ENCODE measurements at regions not wholly inside any gene's neighbourhood (a gene's known extent, or its start where the extent isn't known, plus 50 kb on each side); places are given as distances from the start of the nearest gene placed in this dataset.

GRCh38 chr10:3846736-3847135 is 61.7 kb upstream of the KLF6 start:
- no peaks in the 10 kb centered on the region for H3K36me3 ChIP-seq (ENCODE audit: control insufficient read depth, insufficient read depth, low read length)
- no peak overlapping the region for H2AFZ ChIP-seq (ENCODE audit: low read depth, low read length)
- 71% methylated on average over 3 of the region's 3 CpGs for WGBS (ENCODE audit: insufficient coverage, low coverage, missing lambda C conversion rate)
- no peaks in the 10 kb centered on the region for H4K20me1 ChIP-seq (replicated peaks; ENCODE audit: control insufficient read depth, insufficient read depth, low read length)
- BruUV-seq (replicated peaks) = no TSS peak
- no peak overlapping the region for H3K4me3 ChIP-seq
- peaks cover 5 to 22% of the 10 kb centered on the region in 2 experiments; a peak in 4 of 5 replicates for H3K4me1 ChIP-seq (replicated peaks in 1 of 2; ENCODE audit: control insufficient read depth in 2 of 2, insufficient read depth in 2 of 2, low read length in 2 of 2)
- H3K79me2 ChIP-seq (ENCODE audit: control insufficient read depth, insufficient read depth, low read length) = no peaks in the 10 kb centered on the region
- TF ChIP-seq ZFP91 (CRISPR knock-in tag; IDR thresholded peaks at IDR 0.05) = no peak
- TF ChIP-seq TEAD2 (tag; IDR thresholded peaks at IDR 0.05) = no peak
- TF ChIP-seq TAF9B (IDR thresholded peaks at IDR 0.05; ENCODE audit: partially characterized antibody) = no peak
- no peak for TF ChIP-seq ZBED1 (IDR thresholded peaks at IDR 0.05)
- TF ChIP-seq TAF7 (tag; IDR thresholded peaks at IDR 0.05) = no peak
- TF ChIP-seq ILK (tag; IDR thresholded peaks at IDR 0.05; ENCODE audit: borderline replicate concordance, low read depth) = no peak
- FAIRE-seq (peak; percentile 19), DNase-seq (ENCODE audit: extremely low read depth in 1 of 4, low spot score in 3 of 4) (no peak), ATAC-seq (no peak)
- no peaks in the 10 kb centered on the region for H3K27me3 ChIP-seq (ENCODE audit: control insufficient read depth in 2 of 2, insufficient read depth in 2 of 2, low read length in 2 of 2)
- CTCF ChIA-PET (ENCODE audit: low intra/inter-chr PET ratio) = no interaction called here
- in situ Hi-C loops (cut with MboI) = no loop called here
- POLR2A ChIA-PET = no interaction called here
- H3K27ac ChIP-seq (ENCODE audit: extremely low read depth, low read depth, low read length) = no peak overlapping the region
- H3K9me3 ChIP-seq (replicated peaks; ENCODE audit: control insufficient read depth, insufficient read depth, low read depth, low read length) = no peaks in the 10 kb centered on the region
- intact Hi-C loops (cut with micrococcal nuclease) = no loop called here
- no peak overlapping the region for H3K4me2 ChIP-seq (ENCODE audit: insufficient read depth, low read length)
- no peaks in the 10 kb centered on the region for H3K9me1 ChIP-seq (ENCODE audit: control insufficient read depth, insufficient read depth, low read length)
- H3K9ac ChIP-seq (ENCODE audit: insufficient read depth in 1 of 2, low read depth in 2 of 2, low read length in 2 of 2) = no peak overlapping the region

Data from K562 (cell line).